ENCODE measurements at regions not wholly inside any gene's neighbourhood (a gene's known extent, or its start where the extent isn't known, plus 50 kb on each side); places are given as distances from the start of the nearest gene placed in this dataset.
"Not testable (repeated sequence)": the region's sequence is repeated elsewhere in the genome, so short reads cannot be mapped to it uniquely, and the experiment has no call there.

- Histone ChIP-seq H3K4me3 (ENCODE audit: low read depth in 1 of 2, low read length in 2 of 2) (no peak overlapping the region), H3K27me3 (ENCODE audit: control insufficient read depth in 1 of 2, insufficient read depth in 2 of 2, low read length in 2 of 2) (no peaks in the 10 kb centered on the region), H3K9ac (ENCODE audit: low read depth in 1 of 2, low read length in 2 of 2) (no peak overlapping the region), H3K9me3 (ENCODE audit: control insufficient read depth in 1 of 2, low read length in 2 of 2) (no peaks in the 10 kb centered on the region), H3K27ac (ENCODE audit: low read depth, low read length) (no peak overlapping the region), H3K36me3 (ENCODE audit: control insufficient read depth in 1 of 2, insufficient read depth in 2 of 2, low read length in 2 of 2) (no peaks in the 10 kb centered on the region), H3K4me1 (ENCODE audit: control insufficient read depth in 1 of 2, insufficient read depth in 2 of 2, low read length in 2 of 2) (no peaks in the 10 kb centered on the region)
These were observed 419.9 kb downstream of the PIK3C3 start for GRCh38 chr18:42374961-42375360.

DNA sequence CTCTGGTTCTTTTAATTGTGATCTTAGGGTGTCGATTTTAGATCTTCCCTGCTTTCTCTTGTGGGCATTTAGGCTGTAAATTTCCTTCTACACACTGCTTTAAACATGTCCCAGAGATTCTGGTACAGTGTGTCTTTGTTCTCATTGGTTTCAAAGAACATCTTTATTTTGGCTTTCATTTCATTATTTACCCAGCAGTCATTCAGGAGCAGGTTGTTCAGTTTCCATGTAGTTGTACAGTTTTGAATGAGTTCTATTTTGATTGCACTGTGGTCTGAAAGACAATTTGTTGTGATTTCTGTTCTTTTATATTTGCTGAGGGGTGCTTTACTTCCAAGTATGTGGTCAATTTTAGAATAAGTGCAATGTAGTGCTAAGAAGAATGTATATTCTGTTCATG is 423.8 kb downstream of the PIK3C3 start:
- H3K4me3 ChIP-seq (ENCODE audit: low read depth in 1 of 2, low read length in 2 of 2); H3K9me3 ChIP-seq (ENCODE audit: control insufficient read depth in 1 of 2, low read length in 2 of 2); H3K27ac ChIP-seq (ENCODE audit: low read depth, low read length); H3K27me3 ChIP-seq (ENCODE audit: control insufficient read depth in 1 of 2, insufficient read depth in 2 of 2, low read length in 2 of 2); H3K36me3 ChIP-seq (ENCODE audit: control insufficient read depth in 1 of 2, insufficient read depth in 2 of 2, low read length in 2 of 2); H3K9ac ChIP-seq (ENCODE audit: low read depth in 1 of 2, low read length in 2 of 2); H3K4me1 ChIP-seq (ENCODE audit: control insufficient read depth in 1 of 2, insufficient read depth in 2 of 2, low read length in 2 of 2): not testable (repeated sequence)

- not testable (repeated sequence) for H3K27me3 ChIP-seq (ENCODE audit: control insufficient read depth in 1 of 2, insufficient read depth in 2 of 2, low read length in 2 of 2); H3K4me1 ChIP-seq (ENCODE audit: control insufficient read depth in 1 of 2, insufficient read depth in 2 of 2, low read length in 2 of 2); H3K9ac ChIP-seq (ENCODE audit: low read depth in 1 of 2, low read length in 2 of 2); H3K27ac ChIP-seq (ENCODE audit: low read depth, low read length); H3K36me3 ChIP-seq (ENCODE audit: control insufficient read depth in 1 of 2, insufficient read depth in 2 of 2, low read length in 2 of 2); H3K9me3 ChIP-seq (ENCODE audit: control insufficient read depth in 1 of 2, low read length in 2 of 2); H3K4me3 ChIP-seq (ENCODE audit: low read depth in 1 of 2, low read length in 2 of 2)
These were observed 426.2 kb downstream of the PIK3C3 start for GRCh38 chr18:42381236-42381635.

DNA sequence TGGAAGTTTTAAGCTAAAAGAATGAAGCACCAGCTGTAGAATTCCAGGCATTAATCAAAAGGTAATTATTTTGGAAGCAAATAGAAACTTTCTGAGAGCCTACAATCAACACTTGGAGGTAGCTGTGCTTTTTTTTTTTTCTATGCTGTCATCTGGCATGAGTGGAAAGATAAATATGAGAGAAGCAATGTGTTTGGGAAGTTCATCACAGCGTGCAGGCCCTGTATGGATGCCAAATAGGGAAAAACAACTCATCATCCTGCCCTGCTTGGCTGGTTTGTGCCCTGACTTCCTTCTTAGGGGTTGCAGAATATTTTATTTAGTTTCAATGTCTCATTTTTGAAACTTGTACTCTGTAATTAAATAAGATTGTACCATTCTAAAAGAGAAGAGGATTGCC is 437.4 kb downstream of the PIK3C3 start:
- no peak overlapping the region for H3K4me3 ChIP-seq (ENCODE audit: low read depth in 1 of 2, low read length in 2 of 2)
- no peaks in the 10 kb centered on the region for H3K36me3 ChIP-seq (ENCODE audit: control insufficient read depth in 1 of 2, insufficient read depth in 2 of 2, low read length in 2 of 2)
- no peak overlapping the region for H3K27ac ChIP-seq (ENCODE audit: low read depth, low read length)
- H3K27me3 ChIP-seq (ENCODE audit: control insufficient read depth in 1 of 2, insufficient read depth in 2 of 2, low read length in 2 of 2) = no peaks in the 10 kb centered on the region
- no peaks in the 10 kb centered on the region for H3K4me1 ChIP-seq (ENCODE audit: control insufficient read depth in 1 of 2, insufficient read depth in 2 of 2, low read length in 2 of 2)
- no peaks in the 10 kb centered on the region for H3K9me3 ChIP-seq (ENCODE audit: control insufficient read depth in 1 of 2, low read length in 2 of 2)
- H3K9ac ChIP-seq (ENCODE audit: low read depth in 1 of 2, low read length in 2 of 2) = no peak overlapping the region

GRCh38 chr18:42392926-42393325 is 437.9 kb downstream of the PIK3C3 start:
- H3K27ac ChIP-seq (ENCODE audit: low read depth, low read length) = no peak overlapping the region
- no peaks in the 10 kb centered on the region for H3K27me3 ChIP-seq (ENCODE audit: control insufficient read depth in 1 of 2, insufficient read depth in 2 of 2, low read length in 2 of 2)
- no peak overlapping the region for H3K9ac ChIP-seq (ENCODE audit: low read depth in 1 of 2, low read length in 2 of 2)
- no peaks in the 10 kb centered on the region for H3K36me3 ChIP-seq (ENCODE audit: control insufficient read depth in 1 of 2, insufficient read depth in 2 of 2, low read length in 2 of 2)
- no peak overlapping the region for H3K4me3 ChIP-seq (ENCODE audit: low read depth in 1 of 2, low read length in 2 of 2)
- no peaks in the 10 kb centered on the region for H3K4me1 ChIP-seq (ENCODE audit: control insufficient read depth in 1 of 2, insufficient read depth in 2 of 2, low read length in 2 of 2)
- H3K9me3 ChIP-seq (ENCODE audit: control insufficient read depth in 1 of 2, low read length in 2 of 2) = no peaks in the 10 kb centered on the region

- Histone ChIP-seq H3K9ac (ENCODE audit: low read depth in 1 of 2, low read length in 2 of 2) (no peak overlapping the region), H3K4me1 (ENCODE audit: control insufficient read depth in 1 of 2, insufficient read depth in 2 of 2, low read length in 2 of 2) (no peaks in the 10 kb centered on the region), H3K9me3 (ENCODE audit: control insufficient read depth in 1 of 2, low read length in 2 of 2) (no peaks in the 10 kb centered on the region), H3K27ac (ENCODE audit: low read depth, low read length) (no peak overlapping the region), H3K4me3 (ENCODE audit: low read depth in 1 of 2, low read length in 2 of 2) (no peak overlapping the region), H3K36me3 (ENCODE audit: control insufficient read depth in 1 of 2, insufficient read depth in 2 of 2, low read length in 2 of 2) (no peaks in the 10 kb centered on the region), H3K27me3 (ENCODE audit: control insufficient read depth in 1 of 2, insufficient read depth in 2 of 2, low read length in 2 of 2) (no peaks in the 10 kb centered on the region)
These were observed 439.2 kb downstream of the PIK3C3 start for GRCh38 chr18:42394238-42394637.

DNA sequence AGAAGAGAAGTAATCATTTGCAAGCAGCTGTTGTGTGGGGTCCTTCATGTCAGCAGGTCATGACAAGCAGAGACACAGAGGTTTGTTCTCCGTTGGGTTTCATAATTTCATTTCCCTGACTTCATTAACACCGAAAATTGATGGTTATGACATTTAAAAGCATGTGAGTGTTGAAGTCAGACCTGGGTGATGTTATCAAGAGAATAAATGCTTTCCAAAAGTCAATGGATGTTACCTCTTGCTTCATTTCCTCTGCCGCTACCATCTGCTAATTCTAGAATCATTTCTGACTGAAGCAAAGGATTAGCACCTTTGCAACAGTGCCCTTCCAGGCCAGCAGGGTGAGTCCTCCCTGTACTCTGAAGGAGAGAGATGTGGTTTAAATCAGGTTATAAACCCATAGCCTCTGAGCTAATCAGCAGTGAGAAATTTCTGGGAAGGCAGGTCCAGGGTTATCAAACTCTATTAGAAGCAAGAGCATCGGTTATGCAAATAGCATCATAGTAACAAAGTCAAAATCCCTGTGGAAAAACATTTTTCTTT is 446.2 kb downstream of the PIK3C3 start:
- H3K27me3 ChIP-seq (ENCODE audit: control insufficient read depth in 1 of 2, insufficient read depth in 2 of 2, low read length in 2 of 2) = no peaks in the 10 kb centered on the region
- no peaks in the 10 kb centered on the region for H3K36me3 ChIP-seq (ENCODE audit: control insufficient read depth in 1 of 2, insufficient read depth in 2 of 2, low read length in 2 of 2)
- no peak overlapping the region for H3K27ac ChIP-seq (ENCODE audit: low read depth, low read length)
- H3K9ac ChIP-seq (ENCODE audit: low read depth in 1 of 2, low read length in 2 of 2) = no peak overlapping the region
- no peaks in the 10 kb centered on the region for H3K4me1 ChIP-seq (ENCODE audit: control insufficient read depth in 1 of 2, insufficient read depth in 2 of 2, low read length in 2 of 2)
- no peaks in the 10 kb centered on the region for H3K9me3 ChIP-seq (ENCODE audit: control insufficient read depth in 1 of 2, low read length in 2 of 2)
- H3K4me3 ChIP-seq (ENCODE audit: low read depth in 1 of 2, low read length in 2 of 2) = no peak overlapping the region

DNA sequence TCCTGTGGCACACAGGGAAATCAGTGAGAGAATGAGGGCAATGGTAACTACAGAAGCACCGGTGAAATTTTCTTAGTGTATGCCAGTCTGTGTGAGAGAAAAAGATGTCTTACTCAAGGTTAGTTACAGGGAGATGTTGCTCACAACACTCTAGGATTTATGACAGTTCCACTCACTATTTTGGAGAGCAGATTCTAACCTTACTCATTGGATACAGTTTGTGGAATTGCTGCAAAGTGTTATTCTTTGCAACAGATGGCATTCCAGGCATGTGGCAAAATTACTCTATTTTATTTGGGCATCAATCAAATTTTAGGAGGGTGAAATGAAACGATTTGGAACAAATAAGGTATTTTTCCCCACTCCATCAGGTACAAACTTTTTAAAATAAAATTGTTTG is 449.1 kb downstream of the PIK3C3 start:
- Histone ChIP-seq H3K9ac (ENCODE audit: low read depth in 1 of 2, low read length in 2 of 2) (no peak overlapping the region), H3K4me1 (ENCODE audit: control insufficient read depth in 1 of 2, insufficient read depth in 2 of 2, low read length in 2 of 2) (no peaks in the 10 kb centered on the region), H3K27ac (ENCODE audit: low read depth, low read length) (no peak overlapping the region), H3K4me3 (ENCODE audit: low read depth in 1 of 2, low read length in 2 of 2) (no peak overlapping the region), H3K27me3 (ENCODE audit: control insufficient read depth in 1 of 2, insufficient read depth in 2 of 2, low read length in 2 of 2) (no peaks in the 10 kb centered on the region), H3K36me3 (ENCODE audit: control insufficient read depth in 1 of 2, insufficient read depth in 2 of 2, low read length in 2 of 2) (no peaks in the 10 kb centered on the region), H3K9me3 (ENCODE audit: control insufficient read depth in 1 of 2, low read length in 2 of 2) (peaks cover 0 to 2% of the 10 kb centered on the region in 2 donors)

DNA sequence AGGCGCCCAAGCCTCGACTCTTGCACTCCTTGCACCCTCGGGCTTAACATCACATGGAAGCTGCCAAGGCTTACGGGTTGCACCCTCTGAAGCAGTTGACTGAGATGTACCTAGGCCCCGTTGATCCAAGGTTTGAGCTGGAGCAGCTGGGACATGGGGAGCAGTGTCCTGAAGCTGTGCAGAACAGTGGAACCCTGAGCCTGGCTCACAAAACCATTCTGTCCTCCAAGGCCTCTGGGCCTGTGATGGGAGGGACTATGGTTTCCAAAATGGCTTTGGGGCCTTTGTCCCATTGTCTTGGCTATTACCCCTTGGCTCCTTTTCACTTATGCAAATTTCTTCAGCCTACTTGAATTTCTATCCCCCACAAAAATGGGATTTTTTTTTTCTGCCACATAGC is 454.0 kb downstream of the PIK3C3 start:
- Histone ChIP-seq H3K27ac (ENCODE audit: low read depth, low read length) (no peak overlapping the region), H3K9me3 (ENCODE audit: control insufficient read depth in 1 of 2, low read length in 2 of 2) (peaks cover 0 to 2% of the 10 kb centered on the region in 2 donors), H3K4me3 (ENCODE audit: low read depth in 1 of 2, low read length in 2 of 2) (no peak overlapping the region), H3K27me3 (ENCODE audit: control insufficient read depth in 1 of 2, insufficient read depth in 2 of 2, low read length in 2 of 2) (no peaks in the 10 kb centered on the region), H3K9ac (ENCODE audit: low read depth in 1 of 2, low read length in 2 of 2) (no peak overlapping the region), H3K4me1 (ENCODE audit: control insufficient read depth in 1 of 2, insufficient read depth in 2 of 2, low read length in 2 of 2) (no peaks in the 10 kb centered on the region), H3K36me3 (ENCODE audit: control insufficient read depth in 1 of 2, insufficient read depth in 2 of 2, low read length in 2 of 2) (no peaks in the 10 kb centered on the region)

GRCh38 chr18:42412281-42412680 is 457.2 kb downstream of the PIK3C3 start:
- Histone ChIP-seq H3K4me1 (ENCODE audit: control insufficient read depth in 1 of 2, insufficient read depth in 2 of 2, low read length in 2 of 2) (peaks cover 0 to 3% of the 10 kb centered on the region in 2 donors), H3K27ac (ENCODE audit: low read depth, low read length) (no peak overlapping the region), H3K4me3 (ENCODE audit: low read depth in 1 of 2, low read length in 2 of 2) (no peak overlapping the region)

DNA sequence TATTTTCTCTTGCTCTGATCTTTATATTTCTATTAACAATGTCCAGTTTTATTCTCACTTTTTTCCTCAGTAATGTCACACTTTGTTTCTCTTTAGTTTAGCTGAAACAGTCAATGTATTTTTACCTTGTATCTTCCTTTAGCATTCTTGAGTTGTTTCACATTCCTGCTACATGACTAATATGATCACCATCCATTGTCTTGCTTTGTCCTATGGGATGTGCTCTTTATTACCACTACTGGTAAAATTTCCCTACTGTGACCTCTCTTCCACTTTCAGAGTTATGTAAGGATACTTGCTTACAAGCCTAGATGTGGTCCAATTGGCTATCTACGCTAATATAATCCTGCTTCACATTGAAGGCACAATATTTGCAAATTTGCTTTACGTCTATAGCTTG is 457.9 kb downstream of the PIK3C3 start:
- Histone ChIP-seq H3K36me3 (ENCODE audit: control insufficient read depth in 1 of 2, insufficient read depth in 2 of 2, low read length in 2 of 2) (no peaks in the 10 kb centered on the region), H3K27ac (ENCODE audit: low read depth, low read length) (no peak overlapping the region), H3K9ac (ENCODE audit: low read depth in 1 of 2, low read length in 2 of 2) (no peak overlapping the region), H3K9me3 (ENCODE audit: control insufficient read depth in 1 of 2, low read length in 2 of 2) (peaks cover 0 to 2% of the 10 kb centered on the region in 2 donors), H3K4me1 (ENCODE audit: control insufficient read depth in 1 of 2, insufficient read depth in 2 of 2, low read length in 2 of 2) (peaks cover 0 to 3% of the 10 kb centered on the region in 2 donors), H3K27me3 (ENCODE audit: control insufficient read depth in 1 of 2, insufficient read depth in 2 of 2, low read length in 2 of 2) (no peaks in the 10 kb centered on the region), H3K4me3 (ENCODE audit: low read depth in 1 of 2, low read length in 2 of 2) (no peak overlapping the region)

More at GRCh38 chr18:42412281-42412680, 457.2 kb downstream of the PIK3C3 start:
- no peaks in the 10 kb centered on the region for H3K36me3 ChIP-seq (ENCODE audit: control insufficient read depth in 1 of 2, insufficient read depth in 2 of 2, low read length in 2 of 2)
- H3K9ac ChIP-seq (ENCODE audit: low read depth in 1 of 2, low read length in 2 of 2) = no peak overlapping the region
- no peaks in the 10 kb centered on the region for H3K27me3 ChIP-seq (ENCODE audit: control insufficient read depth in 1 of 2, insufficient read depth in 2 of 2, low read length in 2 of 2)
- peaks cover 0 to 2% of the 10 kb centered on the region in 2 donors for H3K9me3 ChIP-seq (ENCODE audit: control insufficient read depth in 1 of 2, low read length in 2 of 2)
